Lower leg skin (tissue), 4 donors: ENCODE measurements at regions not wholly inside any gene's neighbourhood (a gene's known extent, or its start where the extent isn't known, plus 50 kb on each side); places are given as distances from the start of the nearest gene placed in this dataset.

Experiments
- DNase-seq, 2 donors: peaks; one replicate each; pipeline ENCODE4 v3.0.0-alpha.2; 2019; ENCODE audit warnings: low spot score in 2 of 2
- H3K4me3 ChIP-seq: fragments of 200-600 bp; sonication (generic); 2 replicates; pipeline ENCODE4 v1.5.1; 2017; ENCODE audit warnings: mild to moderate bottlenecking, low read depth; ENCODE audit not compliant: poor library complexity, severe bottlenecking
- CTCF ChIP-seq, 3 donors: fragments of 450-650 bp; IDR thresholded peaks; one replicate each; pipeline ENCODE4 v1.5.1; 2016; ENCODE audit warnings: antibody characterized with exemption in 3 of 3, mild to moderate bottlenecking in 3 of 3, moderate library complexity in 2 of 3
- POLR2A ChIP-seq, 2 donors: fragments of 450-650 bp; IDR thresholded peaks; one replicate each; pipeline ENCODE4 v1.6.1; 2016 to 2017; ENCODE audit warnings: antibody characterized with exemption in 2 of 2, mild to moderate bottlenecking in 1 of 2, moderate library complexity in 1 of 2
- WGBS, 2 donors: methylation state at CpG; one replicate each; pipeline ENCODE4 v1.1.5; 2018; 5-methylcytosine and 5-hydroxymethylcytosine counted together
- intact Hi-C: fragments of 100-400 bp; cut with DNase I; formaldehyde crosslinking; loops from one replicate; pipeline ENCODE4 v1.15.0; 2023; ENCODE audit warnings: low total_unique reads

- H3K4me3 ChIP-seq, result no peak overlapping the region
- TF ChIP-seq POLR2A (IDR thresholded peaks at IDR 0.05) (no peak), CTCF (IDR thresholded peaks at IDR 0.05) (no peak)
- no peak for DNase-seq
- WGBS, 2 donors, result 79 to 83% methylated on average over 7 of the region's 7 CpGs
- intact Hi-C loops, result no loop called here
These were observed 150.6 kb upstream of the TNRC6C start for GRCh38 chr17:77807746-77808441.

GRCh38 chr17:77808686-77809425 is 149.6 kb upstream of the TNRC6C start:
- 82 to 87% methylated on average over 10 of the region's 10 CpGs for WGBS, 2 donors
- TF ChIP-seq POLR2A (IDR thresholded peaks at IDR 0.05), result no peak
- no peak for TF ChIP-seq CTCF (IDR thresholded peaks at IDR 0.05)
- intact Hi-C loops, result no loop called here
- no peak for DNase-seq
- no peak overlapping the region for H3K4me3 ChIP-seq

- no peak for DNase-seq
- intact Hi-C loops, result no loop called here
- H3K4me3 ChIP-seq, result no peak overlapping the region
- TF ChIP-seq POLR2A (IDR thresholded peaks at IDR 0.05) (no peak), CTCF (IDR thresholded peaks at IDR 0.05) (peak in 1 of 3 donors; percentile 25)
- 98 to 99% methylated on average over 2 of the region's 2 CpGs for WGBS, 2 donors
These were observed 148.7 kb upstream of the TNRC6C start for GRCh38 chr17:77809814-77810213.

GRCh38 chr17:77810536-77810935 is 148.0 kb upstream of the TNRC6C start:
- TF ChIP-seq CTCF (IDR thresholded peaks at IDR 0.05), result no peak
- no peak for TF ChIP-seq POLR2A (IDR thresholded peaks at IDR 0.05)
- DNase-seq, result peak; percentile 31 to 91
- H3K4me3 ChIP-seq, result no peak overlapping the region
- 12 to 15% methylated on average over 1 of the region's 1 CpG for WGBS, 2 donors
- intact Hi-C loops, result no loop called here

- TF ChIP-seq CTCF (IDR thresholded peaks at IDR 0.05) (no peak), POLR2A (IDR thresholded peaks at IDR 0.05) (no peak)
- H3K4me3 ChIP-seq, result no peak overlapping the region
- WGBS, 2 donors, result 52 to 72% methylated on average over 6 of the region's 6 CpGs
- intact Hi-C loops, result no loop called here
- DNase-seq, result no peak
These were observed 147.0 kb upstream of the TNRC6C start for GRCh38 chr17:77811521-77811920.
